OCI-LY3 (cell line): ENCODE measurements at regions not wholly inside any gene's neighbourhood (a gene's known extent, or its start where the extent isn't known, plus 50 kb on each side); places are given as distances from the start of the nearest gene placed in this dataset.

Source experiments
- EZH2phosphoT487 ChIP-seq: fragments of 200-600 bp; shearing (Covaris generic); IDR thresholded peaks from 2 replicates; pipeline ENCODE4 v1.6.1; 2018; ENCODE audit warnings: antibody characterized with exemption, mixed run types, low read depth
- TF ChIP-seq, protein P1 (sequence below): fragments of 200-600, 300-600 bp; sonication (generic); IDR thresholded peaks from 2 replicates; pipeline ENCODE4 v1.5.1; 2014; ENCODE audit warnings: antibody characterized with exemption, low read length, low read depth

- TF ChIP-seq, protein P1, sequence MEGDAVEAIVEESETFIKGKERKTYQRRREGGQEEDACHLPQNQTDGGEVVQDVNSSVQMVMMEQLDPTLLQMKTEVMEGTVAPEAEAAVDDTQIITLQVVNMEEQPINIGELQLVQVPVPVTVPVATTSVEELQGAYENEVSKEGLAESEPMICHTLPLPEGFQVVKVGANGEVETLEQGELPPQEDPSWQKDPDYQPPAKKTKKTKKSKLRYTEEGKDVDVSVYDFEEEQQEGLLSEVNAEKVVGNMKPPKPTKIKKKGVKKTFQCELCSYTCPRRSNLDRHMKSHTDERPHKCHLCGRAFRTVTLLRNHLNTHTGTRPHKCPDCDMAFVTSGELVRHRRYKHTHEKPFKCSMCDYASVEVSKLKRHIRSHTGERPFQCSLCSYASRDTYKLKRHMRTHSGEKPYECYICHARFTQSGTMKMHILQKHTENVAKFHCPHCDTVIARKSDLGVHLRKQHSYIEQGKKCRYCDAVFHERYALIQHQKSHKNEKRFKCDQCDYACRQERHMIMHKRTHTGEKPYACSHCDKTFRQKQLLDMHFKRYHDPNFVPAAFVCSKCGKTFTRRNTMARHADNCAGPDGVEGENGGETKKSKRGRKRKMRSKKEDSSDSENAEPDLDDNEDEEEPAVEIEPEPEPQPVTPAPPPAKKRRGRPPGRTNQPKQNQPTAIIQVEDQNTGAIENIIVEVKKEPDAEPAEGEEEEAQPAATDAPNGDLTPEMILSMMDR: no peak
- no peak for TF ChIP-seq EZH2phosphoT487
These were observed 323.5 kb upstream of the ROPN1 start for GRCh38 chr3:124315215-124316033.
